AG04449 (cell line): ENCODE measurements at regions not wholly inside any gene's neighbourhood (a gene's known extent, or its start where the extent isn't known, plus 50 kb on each side); places are given as distances from the start of the nearest gene placed in this dataset.

Experiments
- CTCF ChIA-PET: fragments of 350-600 bp; formaldehyde crosslinking; extraction: SDS; loops from one replicate; lab custom pipeline; 2021; ENCODE audit warnings: antibody characterized with exemption; lab: Yijun Ruan, JAX
- POLR2A ChIA-PET: fragments of 400-600, 350-600 bp; formaldehyde crosslinking; extraction: SDS; loops from one replicate; lab custom pipeline; 2020; ENCODE audit warnings: antibody characterized with exemption, inconsistent platforms; lab: Yijun Ruan, JAX
- DNase-seq: peaks from one replicate; pipeline ENCODE4 v3.0.0-alpha.2; 2010; ENCODE audit warnings: low read depth, low spot score
- H3K4me3 ChIP-seq: 2 replicates; pipeline ENCODE4 v1.5.1; 2011; ENCODE audit warnings: low read depth, mild to moderate bottlenecking, control low read depth, low read length
- TF ChIP-seq, protein P1 (sequence below): IDR thresholded peaks from one replicate; pipeline ENCODE4 v1.5.1; 2011; ENCODE audit warnings: mild to moderate bottlenecking, moderate library complexity, low read length, control low read depth, inconsistent platforms; ENCODE audit not compliant: insufficient read depth; ENCODE audit errors: missing control alignments

DNA sequence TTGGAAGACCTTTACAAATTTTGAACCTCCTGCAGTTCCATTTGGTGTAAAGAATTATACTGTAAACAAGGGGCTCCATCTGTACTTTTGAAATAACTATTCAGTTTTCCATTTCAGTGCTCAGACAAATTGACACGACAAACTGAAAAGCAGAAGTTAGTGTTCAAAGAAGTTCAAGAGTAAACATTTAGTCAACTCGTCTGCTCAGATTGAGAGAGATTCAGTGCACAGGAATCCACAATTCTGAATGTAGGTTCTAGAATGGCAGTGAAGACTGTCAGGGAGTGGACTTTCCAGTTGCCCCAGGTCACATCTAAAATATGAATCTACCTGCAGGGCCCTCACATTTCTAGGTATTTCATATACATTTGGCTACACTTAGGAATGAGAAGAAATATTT lies 322.3 kb upstream of the TCF4 start:
- no peak overlapping the region for H3K4me3 ChIP-seq
- no peak for DNase-seq
- POLR2A ChIA-PET = no interaction called here
- TF ChIP-seq, protein P1, sequence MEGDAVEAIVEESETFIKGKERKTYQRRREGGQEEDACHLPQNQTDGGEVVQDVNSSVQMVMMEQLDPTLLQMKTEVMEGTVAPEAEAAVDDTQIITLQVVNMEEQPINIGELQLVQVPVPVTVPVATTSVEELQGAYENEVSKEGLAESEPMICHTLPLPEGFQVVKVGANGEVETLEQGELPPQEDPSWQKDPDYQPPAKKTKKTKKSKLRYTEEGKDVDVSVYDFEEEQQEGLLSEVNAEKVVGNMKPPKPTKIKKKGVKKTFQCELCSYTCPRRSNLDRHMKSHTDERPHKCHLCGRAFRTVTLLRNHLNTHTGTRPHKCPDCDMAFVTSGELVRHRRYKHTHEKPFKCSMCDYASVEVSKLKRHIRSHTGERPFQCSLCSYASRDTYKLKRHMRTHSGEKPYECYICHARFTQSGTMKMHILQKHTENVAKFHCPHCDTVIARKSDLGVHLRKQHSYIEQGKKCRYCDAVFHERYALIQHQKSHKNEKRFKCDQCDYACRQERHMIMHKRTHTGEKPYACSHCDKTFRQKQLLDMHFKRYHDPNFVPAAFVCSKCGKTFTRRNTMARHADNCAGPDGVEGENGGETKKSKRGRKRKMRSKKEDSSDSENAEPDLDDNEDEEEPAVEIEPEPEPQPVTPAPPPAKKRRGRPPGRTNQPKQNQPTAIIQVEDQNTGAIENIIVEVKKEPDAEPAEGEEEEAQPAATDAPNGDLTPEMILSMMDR = no peak
- CTCF ChIA-PET = no interaction called here

DNA sequence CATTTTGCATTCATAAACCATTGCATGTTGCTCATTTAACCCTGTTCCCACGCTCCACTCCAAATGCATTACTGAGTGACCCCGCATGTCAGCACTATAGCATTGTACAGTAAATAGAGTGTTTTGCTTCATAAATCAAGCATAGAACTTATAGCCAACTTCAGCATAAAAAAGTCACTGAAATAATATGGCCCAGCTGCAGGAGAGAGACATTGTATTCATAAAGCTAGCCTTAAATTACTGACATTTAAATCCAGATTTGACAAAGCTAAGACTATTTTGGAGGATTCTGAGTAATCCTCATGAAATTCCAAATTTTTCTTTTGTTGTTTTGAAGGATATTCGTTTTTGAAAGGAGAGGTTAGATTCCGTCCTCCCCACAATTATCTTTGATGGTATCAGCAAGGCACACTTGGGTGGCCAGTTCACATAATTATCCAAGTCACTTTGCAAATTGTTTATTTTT lies 320.9 kb upstream of the TCF4 start:
- H3K4me3 ChIP-seq = peak overlapping the region; percentile 16; the same call in 1 of the 2 replicates
- TF ChIP-seq, protein P1 = no peak
- no peak for DNase-seq
- ChIA-PET POLR2A (interaction anchor here (1.2 kb wide), 1 partner anchor 18 kb away, joined by 3 read pairs; no protein-coding TSS in a partner anchor), CTCF (no interaction called here)

DNA sequence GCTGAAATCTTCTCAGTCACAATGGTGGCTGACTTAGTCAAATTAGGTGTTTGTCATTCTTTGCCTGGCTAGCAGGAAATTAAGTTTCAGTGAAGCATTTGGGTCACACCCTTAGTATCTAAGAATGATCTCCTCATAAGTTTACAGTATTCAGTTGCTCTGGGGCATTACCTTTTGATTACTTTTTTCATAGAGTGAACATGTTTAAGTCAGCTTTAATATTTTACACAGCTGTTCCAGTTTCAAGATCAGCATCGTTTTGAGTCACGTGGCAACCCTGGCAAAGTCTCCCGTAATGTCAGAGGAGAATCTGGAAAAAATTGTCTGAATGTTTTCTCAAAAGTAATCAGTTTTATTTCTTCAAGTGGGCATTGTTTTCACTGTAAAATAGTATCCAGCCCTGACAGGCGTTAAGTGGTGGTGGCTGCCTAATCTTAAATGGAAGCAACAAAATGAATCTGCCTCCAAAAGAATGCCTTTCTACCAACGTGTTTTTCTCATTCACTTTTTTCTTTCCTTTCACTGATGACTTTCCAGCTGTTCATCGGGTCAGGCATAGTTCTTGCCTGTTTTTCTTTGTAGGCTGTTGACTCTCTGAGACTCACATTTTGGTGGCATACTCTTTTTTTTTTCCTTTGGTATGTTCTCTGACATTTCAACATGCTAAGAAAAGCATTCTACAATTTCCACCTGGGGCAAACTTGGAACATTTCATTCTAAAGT lies 319.6 kb upstream of the TCF4 start:
- H3K4me3 ChIP-seq = no peak overlapping the region
- CTCF ChIA-PET = interaction anchor here (0.8 to 1.7 kb wide), 3 partner anchors 26 to 47 kb away, joined by 3 to 5 read pairs (median 5); no protein-coding TSS in a partner anchor
- TF ChIP-seq, protein P1 = no peak
- POLR2A ChIA-PET = no interaction called here
- DNase-seq = no peak

DNA sequence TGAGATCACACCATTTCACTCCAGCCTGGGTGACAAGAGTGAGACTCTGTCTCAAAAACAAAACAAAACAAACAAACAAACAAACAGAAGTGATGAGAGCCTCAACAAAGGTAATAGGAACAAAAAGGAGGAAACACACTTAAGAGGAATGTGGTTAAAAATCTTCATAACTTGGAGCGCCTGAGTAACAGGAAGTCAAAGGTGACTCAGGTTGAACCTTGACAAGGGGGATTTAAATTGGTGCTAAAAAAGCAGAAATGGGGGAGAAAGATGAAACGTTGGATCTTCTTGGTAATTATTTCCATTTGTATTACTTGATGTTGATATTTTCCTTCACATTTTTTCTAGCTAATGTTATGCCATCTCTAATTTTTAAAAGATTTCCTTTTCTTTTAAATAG lies 318.5 kb upstream of the TCF4 start:
- ChIA-PET CTCF (interaction anchor here (0.9 kb wide), 1 partner anchor 12 kb away, joined by 3 read pairs; no protein-coding TSS in a partner anchor), POLR2A (no interaction called here)
- H3K4me3 ChIP-seq = no peak overlapping the region
- no peak for DNase-seq
- TF ChIP-seq, protein P1 = no peak

DNA sequence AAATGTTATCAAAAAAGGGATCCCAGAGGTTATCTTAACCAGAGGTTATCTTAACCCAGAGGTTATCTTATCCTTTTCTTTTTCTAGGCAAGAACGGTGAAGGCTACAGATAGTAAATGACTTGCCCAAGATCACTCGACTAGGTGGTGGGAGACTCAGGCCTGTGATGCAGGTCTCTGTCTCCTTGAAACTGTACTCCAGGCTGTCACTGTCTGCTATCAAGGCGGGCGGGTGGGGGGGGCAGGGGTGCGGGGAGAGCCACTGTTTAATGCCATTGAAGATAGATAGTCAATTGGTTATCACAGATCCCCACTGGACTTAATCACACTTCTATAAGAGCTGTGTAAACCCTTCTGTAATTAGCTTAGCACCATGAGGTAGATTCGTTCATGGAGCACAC lies 315.9 kb upstream of the TCF4 start:
- POLR2A ChIA-PET = no interaction called here
- CTCF ChIA-PET = interaction anchor here (0.6 to 1.5 kb wide), 2 partner anchors 244 to 410 kb away, joined by 3 to 4 read pairs; no protein-coding TSS in a partner anchor

DNA sequence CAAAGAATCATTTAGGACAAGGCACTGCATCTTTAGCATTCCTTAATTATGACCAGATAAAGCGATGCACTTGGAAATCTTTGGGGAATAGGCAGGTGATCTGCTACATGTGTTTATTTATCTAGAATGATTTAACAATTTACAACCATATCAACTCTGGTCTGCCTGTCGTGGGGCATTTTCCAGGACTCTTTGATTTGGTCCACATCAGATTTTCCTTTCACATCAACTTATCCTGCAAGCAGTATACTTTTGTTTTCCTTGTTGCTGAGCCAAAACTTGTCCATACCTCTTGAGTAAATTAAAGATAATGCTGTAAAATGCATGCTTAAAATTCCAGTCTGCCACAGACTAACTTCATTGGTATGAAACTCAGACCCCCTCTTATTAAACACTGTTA lies 312.4 kb upstream of the TCF4 start:
- no peak overlapping the region for H3K4me3 ChIP-seq
- ChIA-PET CTCF (no interaction called here), POLR2A (no interaction called here)
- DNase-seq = peak; percentile 47
- TF ChIP-seq, protein P1 = no peak

More for the DNA sequence above, 315.9 kb upstream of the TCF4 start:
- TF ChIP-seq, protein P1 = no peak
- DNase-seq = no peak
- no peak overlapping the region for H3K4me3 ChIP-seq
